NOMO-1 treated with dmso at 0.1 percent for 144 hours (cell line): ENCODE measurements at regions not wholly inside any gene's neighbourhood (a gene's known extent, or its start where the extent isn't known, plus 50 kb on each side); places are given as distances from the start of the nearest gene placed in this dataset.

ENCODE experiments used
- DNase-seq: peaks from one replicate; lab custom pipeline; 2025; ENCODE audit not compliant: unreplicated experiment; lab: John Stamatoyannopoulos, UW

GRCh38 chr10:14468023-14468441 lies 137.3 kb upstream of the FRMD4A start:
- no peak for DNase-seq

GRCh38 chr10:14466257-14466656 lies 135.5 kb upstream of the FRMD4A start:
- no peak for DNase-seq

DNA sequence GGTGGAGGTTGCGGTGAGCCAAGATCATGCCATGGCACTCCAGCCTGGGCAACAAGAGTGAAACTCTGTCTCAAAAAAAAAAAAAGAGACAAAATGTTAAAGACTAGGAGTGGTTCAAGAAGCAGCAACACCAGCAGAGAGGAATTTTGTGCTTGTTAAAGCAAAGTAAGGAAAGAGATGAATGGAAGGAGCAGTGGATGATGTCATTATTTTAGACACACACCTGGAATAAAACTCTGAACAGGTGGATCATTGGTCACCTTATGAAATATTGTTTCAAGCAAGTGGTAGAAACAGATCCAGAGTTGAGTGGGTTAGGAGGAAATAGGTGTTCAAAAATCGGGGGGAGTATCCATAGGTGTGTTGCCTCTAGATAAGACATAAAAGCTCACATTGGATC lies 129.7 kb upstream of the FRMD4A start:
- no peak for DNase-seq

GRCh38 chr10:14459665-14460064 lies 128.9 kb upstream of the FRMD4A start:
- no peak for DNase-seq

- DNase-seq = no peak
Observed at GRCh38 chr10:14456870-14457266, 126.1 kb upstream of the FRMD4A start.

DNA sequence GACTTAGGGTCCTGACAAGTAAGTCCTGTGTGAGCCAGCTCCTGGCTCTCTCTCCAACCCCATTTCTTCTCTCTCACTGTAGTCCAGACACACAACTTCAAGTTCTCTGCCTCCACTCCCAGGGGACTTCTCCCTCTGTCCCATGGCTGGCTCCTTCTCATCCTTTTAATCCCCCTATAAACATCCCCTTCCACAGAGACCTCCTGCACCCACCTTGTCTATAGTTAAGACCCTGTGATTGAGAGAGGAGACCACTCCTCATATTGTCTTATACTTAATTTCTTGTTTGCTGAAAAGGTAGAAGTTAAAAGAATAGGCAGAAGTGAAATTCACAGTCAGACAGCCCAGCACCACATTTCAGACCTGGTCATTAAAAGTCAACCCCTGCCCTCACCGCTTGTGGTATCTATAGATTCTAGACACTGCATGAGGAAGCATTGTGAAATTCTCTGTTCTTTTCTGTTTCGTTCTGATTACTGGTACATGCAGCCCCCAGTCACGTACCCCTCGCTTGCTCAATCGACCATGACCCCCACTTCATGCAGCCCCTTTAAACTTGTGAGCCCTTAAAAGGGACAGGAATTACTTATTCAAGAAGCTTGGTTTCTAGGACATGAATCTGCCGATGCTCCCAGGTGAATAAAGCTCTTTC lies 125.6 kb upstream of the FRMD4A start:
- peak; percentile 28 for DNase-seq

GRCh38 chr10:14454629-14455028 lies 123.9 kb upstream of the FRMD4A start:
- DNase-seq = no peak

DNA sequence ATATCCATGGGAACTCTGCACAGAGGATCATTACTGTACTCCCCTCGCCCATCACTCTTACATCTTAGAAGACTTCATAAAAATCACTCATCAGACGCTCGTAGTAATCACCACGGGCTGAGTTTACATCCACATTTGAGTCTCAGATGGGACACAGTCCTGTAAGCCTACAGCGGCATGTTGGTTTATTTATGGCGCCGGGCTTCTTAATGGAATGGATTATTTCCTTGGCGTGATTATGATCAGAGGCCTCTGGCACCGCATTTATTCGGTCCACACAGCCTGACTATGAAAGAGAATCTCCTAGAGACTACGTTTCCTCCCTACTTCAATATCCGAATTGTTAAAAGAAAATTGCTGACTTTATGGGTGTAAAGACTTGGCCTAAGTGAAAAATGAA lies 123.5 kb upstream of the FRMD4A start:
- DNase-seq = no peak

- DNase-seq = no peak
Observed at GRCh38 chr10:14453593-14453992, 122.9 kb upstream of the FRMD4A start.

- no peak for DNase-seq
Observed at GRCh38 chr10:14451341-14451740, 120.6 kb upstream of the FRMD4A start.

- no peak for DNase-seq
Observed at GRCh38 chr10:14450041-14450491, 119.3 kb upstream of the FRMD4A start.

DNA sequence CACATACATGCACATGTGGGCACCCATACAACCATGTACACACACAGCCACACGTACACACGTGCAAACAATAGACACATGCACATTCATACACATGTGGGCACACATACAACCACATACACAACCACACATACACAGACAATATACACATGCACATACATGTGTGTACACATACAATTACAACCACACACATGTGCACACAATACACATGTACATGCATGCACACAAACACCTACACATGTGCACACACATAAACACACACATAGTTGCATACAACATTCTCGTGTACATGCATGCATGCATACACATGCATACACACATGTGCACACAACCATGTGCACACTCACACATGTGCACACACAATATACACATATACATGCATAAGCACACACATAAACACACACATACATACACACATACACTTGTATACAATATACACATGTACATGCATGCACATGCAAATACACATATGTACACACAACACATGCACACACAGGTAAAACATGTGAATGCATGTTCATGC lies 118.6 kb upstream of the FRMD4A start:
- no peak for DNase-seq

DNA sequence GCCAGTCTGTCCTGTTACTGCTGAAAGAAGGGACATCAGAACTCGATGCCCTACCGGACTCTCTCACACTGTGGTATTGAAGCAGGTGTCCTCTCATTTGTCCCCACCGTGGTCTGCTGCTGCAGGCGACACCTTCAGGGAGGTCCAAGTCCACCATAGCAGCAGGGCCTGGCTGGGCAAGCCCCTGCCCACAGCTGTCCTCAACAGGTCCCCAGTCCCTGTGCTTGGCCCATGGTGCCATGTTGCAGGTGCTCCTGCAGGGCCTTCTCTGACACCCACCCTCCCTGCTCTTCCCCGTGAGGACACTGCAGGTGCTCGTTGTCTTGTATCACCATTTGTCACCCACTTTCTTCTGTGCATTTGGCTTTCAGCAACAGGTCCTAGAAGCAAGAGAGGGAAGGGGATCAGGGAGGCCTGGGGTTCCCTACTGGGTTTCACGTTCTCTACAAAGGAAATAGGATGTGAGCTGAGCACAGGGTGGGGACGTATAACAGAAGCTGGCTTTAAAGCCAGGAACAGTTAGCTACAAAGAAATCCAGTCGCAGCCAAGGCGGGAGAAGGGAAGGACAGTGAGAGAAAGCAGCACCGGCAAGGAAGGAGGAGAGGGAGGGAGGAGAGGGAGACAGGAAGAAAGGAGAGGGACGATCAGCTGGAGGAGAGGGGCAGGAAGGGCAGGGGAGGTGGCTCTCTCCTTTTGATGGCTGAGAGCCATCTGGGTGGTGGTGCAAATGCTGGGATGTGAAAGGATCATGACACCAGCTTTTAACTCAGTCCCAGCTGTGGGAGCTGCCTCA lies 117.7 kb upstream of the FRMD4A start:
- DNase-seq = no peak

DNA sequence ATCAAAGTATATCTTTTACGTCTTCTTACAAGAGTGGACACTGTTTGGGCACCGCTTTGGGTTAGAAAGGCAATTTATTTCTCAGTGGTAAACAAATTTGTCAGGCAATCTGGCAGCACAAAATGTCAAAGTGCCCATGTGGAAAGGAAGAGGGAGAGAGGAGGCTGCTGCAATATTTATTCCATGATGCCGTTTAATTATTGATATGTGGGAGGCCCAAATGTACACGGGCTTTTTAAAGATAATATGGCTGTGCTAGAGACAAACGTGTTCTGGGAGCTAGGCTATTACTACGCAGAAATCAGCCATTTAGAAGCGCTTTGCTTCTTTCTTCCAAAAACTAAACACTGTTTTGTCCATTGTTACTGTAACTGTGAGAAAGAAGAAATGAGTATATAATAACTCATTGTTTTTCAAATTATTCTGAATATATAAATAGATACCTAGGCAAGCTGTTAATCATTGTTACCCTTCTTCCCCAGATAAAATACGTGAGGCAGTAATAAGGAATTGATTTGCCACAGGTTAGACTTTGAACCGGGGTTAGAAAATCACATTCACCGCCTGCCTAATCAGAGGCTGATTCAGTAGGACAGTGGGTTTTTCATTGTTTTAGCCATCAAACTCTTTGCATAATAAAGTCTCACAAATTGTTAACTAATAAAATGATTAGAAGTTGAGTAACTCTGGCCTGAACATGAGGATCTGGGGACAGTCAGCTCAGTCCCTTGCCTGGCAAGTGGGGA lies 116.5 kb upstream of the FRMD4A start:
- no peak for DNase-seq

GRCh38 chr10:14439451-14440259 lies 108.9 kb upstream of the FRMD4A start:
- DNase-seq = no peak

- no peak for DNase-seq
Observed at GRCh38 chr10:14438576-14438975, 107.9 kb upstream of the FRMD4A start.

GRCh38 chr10:14438057-14438456 lies 107.3 kb upstream of the FRMD4A start:
- DNase-seq = no peak

GRCh38 chr10:14435976-14436632 lies 105.4 kb upstream of the FRMD4A start:
- no peak for DNase-seq

- no peak for DNase-seq
Observed at GRCh38 chr10:14433147-14433546, 102.4 kb upstream of the FRMD4A start.

DNA sequence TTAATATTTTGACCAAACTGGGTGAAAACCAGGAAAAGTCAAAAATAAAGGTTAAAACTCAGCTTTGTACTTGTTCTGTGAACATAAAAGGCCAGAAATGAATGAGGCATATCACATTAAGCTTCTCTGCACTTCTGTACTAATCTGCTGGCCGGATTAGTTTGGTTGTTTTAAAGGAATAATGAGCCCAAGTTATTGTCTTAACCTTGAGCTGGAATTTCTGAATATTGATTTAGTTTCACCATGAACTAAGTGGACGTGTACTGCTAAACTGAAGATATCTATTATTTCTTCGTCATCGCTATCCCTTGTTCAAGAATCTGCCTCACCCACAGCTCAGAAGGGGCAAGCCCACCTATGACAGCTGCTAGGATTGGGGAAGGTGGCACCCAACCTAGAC lies 101.1 kb upstream of the FRMD4A start:
- DNase-seq = no peak
